Tibial nerve (tissue), 4 donors: ENCODE measurements at regions not wholly inside any gene's neighbourhood (a gene's known extent, or its start where the extent isn't known, plus 50 kb on each side); places are given as distances from the start of the nearest gene placed in this dataset.

Source experiments
- DNase-seq, 2 donors: peaks; one replicate each; pipeline ENCODE4 v3.0.0-alpha.2; 2019; ENCODE audit warnings: low spot score in 2 of 2
- H3K27ac ChIP-seq, 4 donors: fragments of 200-600 bp; sonication (generic) in 3 of 4; one replicate each; pipeline ENCODE4 v1.5.1; 2017 to 2019; ENCODE audit warnings: mild to moderate bottlenecking in 1 of 4
- H3K27me3 ChIP-seq, 2 donors: fragments of 200-600 bp; sonication (generic) in 1 of 2; one replicate each; pipeline versions ENCODE4 v1.5.1 to v1.6.0; 2017 to 2019
- H3K36me3 ChIP-seq, 3 donors: fragments of 200-600 bp; sonication (generic); one replicate each; pipeline ENCODE4 v1.5.1; 2018 to 2019
- H3K4me1 ChIP-seq, 4 donors: fragments of 200-600 bp; sonication (generic) in 3 of 4; one replicate each; pipeline ENCODE4 v1.5.1; 2017 to 2019
- H3K4me3 ChIP-seq, 4 donors: fragments of 200-600 bp; sonication (generic) in 3 of 4; one replicate each; pipeline ENCODE4 v1.5.1; 2017 to 2019; ENCODE audit warnings: mild to moderate bottlenecking in 1 of 4, moderate library complexity in 1 of 4
- H3K9me3 ChIP-seq, 4 donors: fragments of 200-600 bp; sonication (generic) in 3 of 4; one replicate each; pipeline ENCODE4 v1.5.1; 2017 to 2019
- EP300 ChIP-seq, 2 donors: sonication (generic); formaldehyde crosslinking; IDR thresholded peaks; one replicate each; pipeline ENCODE4 v1.6.1; 2017; ENCODE audit warnings: antibody characterized with exemption in 2 of 2, mild to moderate bottlenecking in 1 of 2
- POLR2A ChIP-seq, 2 donors: fragments of 450-650 bp; IDR thresholded peaks; one replicate each; pipeline ENCODE4 v1.6.1; 2017; ENCODE audit warnings: antibody characterized with exemption in 2 of 2, mild to moderate bottlenecking in 2 of 2, moderate library complexity in 2 of 2
- WGBS, 2 donors: methylation state at CpG; one replicate each; pipeline ENCODE4 v1.1.5; 2018; 5-methylcytosine and 5-hydroxymethylcytosine counted together
- TF ChIP-seq, protein P1 (sequence below), 5 experiments: fragments of 200-600 bp in 3 of 5; fragments of 450-650 bp in 2 of 5; sonication (generic) in 3 of 5; IDR thresholded peaks; one replicate each; pipeline ENCODE4 v1.5.1; 2016 to 2019; ENCODE audit warnings: antibody characterized with exemption in 5 of 5, mild to moderate bottlenecking in 3 of 5, moderate library complexity in 2 of 5

DNA sequence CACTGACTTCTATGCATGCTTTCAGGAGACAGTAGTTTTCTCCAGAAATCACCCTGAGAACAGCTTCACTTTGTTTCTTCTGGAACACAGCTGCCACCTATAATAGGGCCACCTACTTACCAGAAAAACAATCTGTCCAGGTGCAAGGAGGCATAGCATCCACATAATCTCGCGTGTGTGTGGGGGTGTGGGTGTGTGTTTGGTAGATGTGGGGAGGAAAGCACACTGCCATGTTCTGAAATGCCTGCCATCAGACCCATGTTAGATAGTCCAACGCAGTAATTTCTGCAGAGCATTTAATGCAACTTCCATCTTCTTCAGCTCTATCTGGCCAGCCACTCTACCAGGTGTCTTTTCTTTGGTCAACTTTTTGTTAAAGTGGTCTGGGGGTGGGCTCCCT lies 102.9 kb downstream of the ACER2 start:
- H3K36me3 ChIP-seq: no peaks in the 10 kb centered on the region
- no peaks in the 10 kb centered on the region for H3K9me3 ChIP-seq
- no peak overlapping the region for H3K4me3 ChIP-seq
- no peak overlapping the region for H3K27ac ChIP-seq
- no peak for DNase-seq
- WGBS, 2 donors: 65 to 98% methylated on average over 3 of the region's 3 CpGs
- no peak for TF ChIP-seq EP300 (IDR thresholded peaks at IDR 0.05)
- TF ChIP-seq, protein P1, sequence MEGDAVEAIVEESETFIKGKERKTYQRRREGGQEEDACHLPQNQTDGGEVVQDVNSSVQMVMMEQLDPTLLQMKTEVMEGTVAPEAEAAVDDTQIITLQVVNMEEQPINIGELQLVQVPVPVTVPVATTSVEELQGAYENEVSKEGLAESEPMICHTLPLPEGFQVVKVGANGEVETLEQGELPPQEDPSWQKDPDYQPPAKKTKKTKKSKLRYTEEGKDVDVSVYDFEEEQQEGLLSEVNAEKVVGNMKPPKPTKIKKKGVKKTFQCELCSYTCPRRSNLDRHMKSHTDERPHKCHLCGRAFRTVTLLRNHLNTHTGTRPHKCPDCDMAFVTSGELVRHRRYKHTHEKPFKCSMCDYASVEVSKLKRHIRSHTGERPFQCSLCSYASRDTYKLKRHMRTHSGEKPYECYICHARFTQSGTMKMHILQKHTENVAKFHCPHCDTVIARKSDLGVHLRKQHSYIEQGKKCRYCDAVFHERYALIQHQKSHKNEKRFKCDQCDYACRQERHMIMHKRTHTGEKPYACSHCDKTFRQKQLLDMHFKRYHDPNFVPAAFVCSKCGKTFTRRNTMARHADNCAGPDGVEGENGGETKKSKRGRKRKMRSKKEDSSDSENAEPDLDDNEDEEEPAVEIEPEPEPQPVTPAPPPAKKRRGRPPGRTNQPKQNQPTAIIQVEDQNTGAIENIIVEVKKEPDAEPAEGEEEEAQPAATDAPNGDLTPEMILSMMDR (IDR thresholded peaks at IDR 0.05): no peak
- no peak for TF ChIP-seq POLR2A (IDR thresholded peaks at IDR 0.05)
- no peaks in the 10 kb centered on the region for H3K4me1 ChIP-seq
- H3K27me3 ChIP-seq: no peaks in the 10 kb centered on the region

DNA sequence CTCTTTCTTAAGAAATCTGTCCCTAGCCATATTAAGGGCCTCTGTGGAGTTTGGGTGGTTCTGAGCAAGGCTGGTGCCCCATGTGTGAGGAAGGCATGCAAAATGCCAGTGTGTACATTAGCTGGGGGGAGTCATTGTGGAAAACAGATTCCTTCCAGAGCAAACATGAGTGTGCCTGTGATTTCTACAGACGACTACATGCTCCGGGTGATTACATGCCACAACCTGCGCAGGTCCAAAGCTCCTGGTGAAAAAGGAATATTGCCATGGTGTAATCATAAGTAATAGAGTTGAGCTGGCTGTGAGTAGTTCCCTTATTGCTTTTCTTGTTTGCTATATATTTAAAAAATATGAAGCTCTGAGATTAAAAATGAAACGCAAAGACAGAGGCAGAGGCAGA lies 102.1 kb downstream of the ACER2 start:
- WGBS, 2 donors: 80 to 88% methylated on average over 4 of the region's 4 CpGs
- H3K36me3 ChIP-seq: no peaks in the 10 kb centered on the region
- no peaks in the 10 kb centered on the region for H3K4me1 ChIP-seq
- H3K27me3 ChIP-seq: no peaks in the 10 kb centered on the region
- no peak overlapping the region for H3K27ac ChIP-seq
- TF ChIP-seq, protein P1 (IDR thresholded peaks at IDR 0.05): no peak
- TF ChIP-seq POLR2A (IDR thresholded peaks at IDR 0.05) (no peak), EP300 (IDR thresholded peaks at IDR 0.05) (no peak)
- no peaks in the 10 kb centered on the region for H3K9me3 ChIP-seq
- H3K4me3 ChIP-seq: no peak overlapping the region
- DNase-seq: no peak
